ENCODE measurements at regions not wholly inside any gene's neighbourhood (a gene's known extent, or its start where the extent isn't known, plus 50 kb on each side); places are given as distances from the start of the nearest gene placed in this dataset.

DNA sequence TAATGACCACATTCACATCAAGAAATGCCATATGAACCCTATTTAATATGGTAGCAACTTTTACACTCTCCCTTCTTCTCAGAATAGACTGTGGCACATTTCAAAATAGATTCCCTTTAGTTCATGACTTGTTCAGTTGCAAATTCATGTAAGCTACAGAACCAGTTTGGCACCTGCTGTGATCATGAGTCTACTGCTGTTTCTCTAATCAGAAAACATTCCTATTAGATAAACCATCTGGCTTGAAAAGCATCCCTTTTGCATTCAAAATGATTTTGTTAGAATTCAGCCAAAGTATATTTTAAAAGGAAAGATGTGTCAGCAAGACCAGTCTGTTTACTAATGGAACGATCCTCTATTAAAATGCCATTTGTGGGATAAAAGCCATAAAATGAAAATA, 304.4 kb downstream of the BCHE start:
- no peak for TF ChIP-seq POLR2A (IDR thresholded peaks at IDR 0.05)
- TF ChIP-seq, protein P1, sequence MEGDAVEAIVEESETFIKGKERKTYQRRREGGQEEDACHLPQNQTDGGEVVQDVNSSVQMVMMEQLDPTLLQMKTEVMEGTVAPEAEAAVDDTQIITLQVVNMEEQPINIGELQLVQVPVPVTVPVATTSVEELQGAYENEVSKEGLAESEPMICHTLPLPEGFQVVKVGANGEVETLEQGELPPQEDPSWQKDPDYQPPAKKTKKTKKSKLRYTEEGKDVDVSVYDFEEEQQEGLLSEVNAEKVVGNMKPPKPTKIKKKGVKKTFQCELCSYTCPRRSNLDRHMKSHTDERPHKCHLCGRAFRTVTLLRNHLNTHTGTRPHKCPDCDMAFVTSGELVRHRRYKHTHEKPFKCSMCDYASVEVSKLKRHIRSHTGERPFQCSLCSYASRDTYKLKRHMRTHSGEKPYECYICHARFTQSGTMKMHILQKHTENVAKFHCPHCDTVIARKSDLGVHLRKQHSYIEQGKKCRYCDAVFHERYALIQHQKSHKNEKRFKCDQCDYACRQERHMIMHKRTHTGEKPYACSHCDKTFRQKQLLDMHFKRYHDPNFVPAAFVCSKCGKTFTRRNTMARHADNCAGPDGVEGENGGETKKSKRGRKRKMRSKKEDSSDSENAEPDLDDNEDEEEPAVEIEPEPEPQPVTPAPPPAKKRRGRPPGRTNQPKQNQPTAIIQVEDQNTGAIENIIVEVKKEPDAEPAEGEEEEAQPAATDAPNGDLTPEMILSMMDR (IDR thresholded peaks at IDR 0.05), result no peak

Measured in lower leg skin (tissue), 3 donors.